ENCODE measurements at regions not wholly inside any gene's neighbourhood (a gene's known extent, or its start where the extent isn't known, plus 50 kb on each side); places are given as distances from the start of the nearest gene placed in this dataset.

DNA sequence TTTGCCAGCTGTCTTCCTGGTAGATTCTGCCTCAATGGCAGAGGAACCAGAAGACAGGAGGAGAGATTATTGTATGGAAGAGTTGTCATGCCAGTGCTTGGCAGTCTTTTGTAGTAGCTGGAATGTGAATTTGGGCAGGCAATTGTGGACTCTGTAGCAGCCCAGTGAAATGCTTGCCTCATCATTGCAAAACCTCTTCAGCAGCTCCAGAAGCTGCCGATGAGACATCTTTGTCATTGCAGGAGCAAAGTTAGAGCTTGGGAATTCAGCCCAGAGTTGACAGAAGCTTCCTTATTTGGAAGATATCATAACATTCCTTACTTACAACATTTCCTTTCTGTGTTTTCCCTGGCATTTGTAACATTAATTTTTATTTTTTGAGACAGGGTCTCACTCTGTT is 1250.9 kb downstream of the CDY2B start:
- DNase-seq, result no peak

DNA sequence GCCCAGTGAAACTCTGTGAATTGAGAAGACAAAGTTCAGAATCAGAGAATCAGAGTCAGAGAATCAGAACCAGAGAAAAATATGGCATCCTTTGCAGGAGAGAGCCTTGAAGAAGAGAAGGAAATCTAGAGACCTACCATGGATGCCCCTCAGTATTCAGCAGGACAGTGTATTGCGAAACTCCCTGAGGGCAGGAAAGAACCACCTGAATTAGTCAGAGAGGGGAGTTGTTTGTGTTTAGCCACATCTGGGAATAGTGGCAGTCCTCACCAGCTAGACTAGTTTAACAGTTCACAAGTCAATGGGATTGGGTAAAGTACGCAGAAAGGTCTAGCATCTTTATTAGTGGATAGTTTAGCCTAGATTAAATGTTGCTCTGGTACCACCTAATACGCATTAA is 1252.9 kb downstream of the CDY2B start:
- H3K36me3 ChIP-seq (ENCODE audit: control insufficient read depth in 2 of 3, insufficient read depth in 3 of 3, low read length in 3 of 3), result no peaks in the 10 kb centered on the region
- DNase-seq (no peak), FAIRE-seq (no peak)
- H3K9me3 ChIP-seq (ENCODE audit: control insufficient read depth in 2 of 3, insufficient read depth in 1 of 3, low read length in 3 of 3), result no peaks in the 10 kb centered on the region
- no peaks in the 10 kb centered on the region for H3K4me1 ChIP-seq (ENCODE audit: control insufficient read depth in 2 of 3, insufficient read depth in 2 of 3, low read depth in 1 of 3, low read length in 3 of 3)
- H3K27ac ChIP-seq (ENCODE audit: low read depth in 2 of 2, low read length in 2 of 2), result no peak overlapping the region
- no peak overlapping the region for H3K9ac ChIP-seq (ENCODE audit: low read length in 3 of 3)
- intact Hi-C loops (cut with DNase I), result no loop called here
- TF ChIP-seq, protein P1, sequence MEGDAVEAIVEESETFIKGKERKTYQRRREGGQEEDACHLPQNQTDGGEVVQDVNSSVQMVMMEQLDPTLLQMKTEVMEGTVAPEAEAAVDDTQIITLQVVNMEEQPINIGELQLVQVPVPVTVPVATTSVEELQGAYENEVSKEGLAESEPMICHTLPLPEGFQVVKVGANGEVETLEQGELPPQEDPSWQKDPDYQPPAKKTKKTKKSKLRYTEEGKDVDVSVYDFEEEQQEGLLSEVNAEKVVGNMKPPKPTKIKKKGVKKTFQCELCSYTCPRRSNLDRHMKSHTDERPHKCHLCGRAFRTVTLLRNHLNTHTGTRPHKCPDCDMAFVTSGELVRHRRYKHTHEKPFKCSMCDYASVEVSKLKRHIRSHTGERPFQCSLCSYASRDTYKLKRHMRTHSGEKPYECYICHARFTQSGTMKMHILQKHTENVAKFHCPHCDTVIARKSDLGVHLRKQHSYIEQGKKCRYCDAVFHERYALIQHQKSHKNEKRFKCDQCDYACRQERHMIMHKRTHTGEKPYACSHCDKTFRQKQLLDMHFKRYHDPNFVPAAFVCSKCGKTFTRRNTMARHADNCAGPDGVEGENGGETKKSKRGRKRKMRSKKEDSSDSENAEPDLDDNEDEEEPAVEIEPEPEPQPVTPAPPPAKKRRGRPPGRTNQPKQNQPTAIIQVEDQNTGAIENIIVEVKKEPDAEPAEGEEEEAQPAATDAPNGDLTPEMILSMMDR (IDR thresholded peaks at IDR 0.05; ENCODE audit: borderline replicate concordance, extremely low read depth, insufficient read depth), result no peak
- no peak overlapping the region for H3K4me3 ChIP-seq (ENCODE audit: low read length in 3 of 3)
- H3K27me3 ChIP-seq (ENCODE audit: control insufficient read depth, insufficient read depth, low read length), result no peaks in the 10 kb centered on the region

More for the DNA sequence above, 1250.9 kb downstream of the CDY2B start:
- no peak for FAIRE-seq
- Histone ChIP-seq H3K9ac (ENCODE audit: low read length in 3 of 3) (no peak overlapping the region), H3K36me3 (ENCODE audit: control insufficient read depth in 2 of 3, insufficient read depth in 3 of 3, low read length in 3 of 3) (no peaks in the 10 kb centered on the region), H3K27ac (ENCODE audit: low read depth in 2 of 2, low read length in 2 of 2) (no peak overlapping the region), H3K4me1 (ENCODE audit: control insufficient read depth in 2 of 3, insufficient read depth in 2 of 3, low read depth in 1 of 3, low read length in 3 of 3) (no peaks in the 10 kb centered on the region), H3K4me3 (ENCODE audit: low read length in 3 of 3) (no peak overlapping the region), H3K9me3 (ENCODE audit: control insufficient read depth in 2 of 3, insufficient read depth in 1 of 3, low read length in 3 of 3) (no peaks in the 10 kb centered on the region), H3K27me3 (ENCODE audit: control insufficient read depth, insufficient read depth, low read length) (no peaks in the 10 kb centered on the region)
- TF ChIP-seq, protein P1 (IDR thresholded peaks at IDR 0.05; ENCODE audit: borderline replicate concordance, extremely low read depth, insufficient read depth), result no peak
- intact Hi-C loops (cut with DNase I), result no loop called here

DNA sequence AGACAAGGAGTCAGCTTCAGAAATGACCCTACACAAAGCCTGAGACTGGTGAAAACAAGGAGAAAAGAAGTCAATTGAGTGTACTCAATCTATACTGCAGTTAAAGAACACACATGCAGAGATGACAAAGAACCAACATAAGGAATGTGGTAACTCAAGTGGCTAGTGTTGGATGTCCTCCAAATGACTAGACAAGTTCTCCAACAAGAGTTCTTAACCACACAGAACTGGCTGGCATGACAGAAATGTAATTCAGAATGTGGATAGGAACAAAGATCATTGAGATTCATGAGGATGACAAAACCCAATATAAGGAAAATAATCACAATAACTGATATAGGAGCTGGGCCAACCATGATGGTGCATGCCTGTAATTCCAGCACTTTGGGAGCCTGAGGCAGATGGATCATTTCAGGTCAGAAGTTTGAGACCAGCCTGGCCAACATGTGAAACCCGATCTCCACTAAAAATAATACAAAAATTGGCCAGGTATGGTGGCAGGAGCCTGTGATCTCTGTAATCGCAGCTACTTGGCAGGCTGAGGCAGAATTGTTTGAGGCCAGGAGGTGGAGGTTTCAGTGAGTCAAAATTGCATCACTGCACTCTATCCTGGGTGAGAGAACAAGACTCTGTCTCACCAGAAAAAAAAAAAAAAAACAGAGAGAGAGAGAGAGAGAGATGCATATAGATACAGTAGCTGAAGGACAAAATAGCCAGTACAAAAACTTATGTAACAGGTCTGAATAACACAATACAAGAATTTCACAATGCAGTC is 1263.6 kb downstream of the CDY2B start:
- DNase-seq (no peak), FAIRE-seq (no peak)
- Histone ChIP-seq H3K27me3 (ENCODE audit: control insufficient read depth, insufficient read depth, low read length) (no peaks in the 10 kb centered on the region), H3K36me3 (ENCODE audit: control insufficient read depth in 2 of 3, insufficient read depth in 3 of 3, low read length in 3 of 3) (no peaks in the 10 kb centered on the region), H3K9ac (ENCODE audit: low read length in 3 of 3) (no peak overlapping the region), H3K4me3 (ENCODE audit: low read length in 3 of 3) (no peak overlapping the region), H3K27ac (ENCODE audit: low read depth in 2 of 2, low read length in 2 of 2) (no peak overlapping the region), H3K4me1 (ENCODE audit: control insufficient read depth in 2 of 3, insufficient read depth in 2 of 3, low read depth in 1 of 3, low read length in 3 of 3) (no peaks in the 10 kb centered on the region), H3K9me3 (ENCODE audit: control insufficient read depth in 2 of 3, insufficient read depth in 1 of 3, low read length in 3 of 3) (no peaks in the 10 kb centered on the region)
- intact Hi-C loops (cut with DNase I), result no loop called here
- TF ChIP-seq, protein P1 (IDR thresholded peaks at IDR 0.05; ENCODE audit: borderline replicate concordance, extremely low read depth, insufficient read depth), result no peak
